ENCODE measurements at regions not wholly inside any gene's neighbourhood (a gene's known extent, or its start where the extent isn't known, plus 50 kb on each side); places are given as distances from the start of the nearest gene placed in this dataset.

DNA sequence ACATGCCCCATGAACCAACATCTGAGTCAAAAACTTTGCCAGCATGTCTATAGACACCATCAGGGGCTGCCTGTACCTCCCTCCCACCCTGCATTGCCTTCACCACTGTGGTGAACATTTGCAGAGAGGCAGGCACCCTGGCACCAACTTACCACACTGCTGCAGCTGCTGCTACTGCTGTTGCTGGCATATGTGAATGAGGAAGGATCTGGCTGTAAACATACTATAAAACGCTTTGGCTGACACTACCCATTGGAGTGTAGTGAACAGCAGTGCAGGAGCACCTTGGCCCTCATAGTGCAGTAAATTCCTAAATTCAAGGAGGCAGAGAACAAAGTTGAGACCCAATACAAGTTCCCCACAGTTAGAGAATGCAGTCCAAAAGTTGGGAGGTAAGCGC lies 90.6 kb upstream of the SPIN4 start:
- no peaks in the 10 kb centered on the region for H3K36me3 ChIP-seq (ENCODE audit: control insufficient read depth, low read length)
- H3K9me3 ChIP-seq (ENCODE audit: control insufficient read depth, insufficient read depth, low read length), result no peaks in the 10 kb centered on the region
- H3K79me2 ChIP-seq (ENCODE audit: control insufficient read depth, low read length), result no peaks in the 10 kb centered on the region
- no peaks in the 10 kb centered on the region for H3K27me3 ChIP-seq (ENCODE audit: control insufficient read depth, low read length)
- H3K9me2 ChIP-seq (replicated peaks; ENCODE audit: control insufficient read depth, low read length), result no peaks in the 10 kb centered on the region
- no peak overlapping the region for H3K27ac ChIP-seq (ENCODE audit: low read depth, low read length)
- no peak overlapping the region for H3K4me3 ChIP-seq (ENCODE audit: low read length)
- H4K20me1 ChIP-seq (ENCODE audit: control insufficient read depth, insufficient read depth, low read depth, low read length), result no peaks in the 10 kb centered on the region
- no peak overlapping the region for H3K4me2 ChIP-seq (ENCODE audit: low read length)
- TF ChIP-seq, protein P1, sequence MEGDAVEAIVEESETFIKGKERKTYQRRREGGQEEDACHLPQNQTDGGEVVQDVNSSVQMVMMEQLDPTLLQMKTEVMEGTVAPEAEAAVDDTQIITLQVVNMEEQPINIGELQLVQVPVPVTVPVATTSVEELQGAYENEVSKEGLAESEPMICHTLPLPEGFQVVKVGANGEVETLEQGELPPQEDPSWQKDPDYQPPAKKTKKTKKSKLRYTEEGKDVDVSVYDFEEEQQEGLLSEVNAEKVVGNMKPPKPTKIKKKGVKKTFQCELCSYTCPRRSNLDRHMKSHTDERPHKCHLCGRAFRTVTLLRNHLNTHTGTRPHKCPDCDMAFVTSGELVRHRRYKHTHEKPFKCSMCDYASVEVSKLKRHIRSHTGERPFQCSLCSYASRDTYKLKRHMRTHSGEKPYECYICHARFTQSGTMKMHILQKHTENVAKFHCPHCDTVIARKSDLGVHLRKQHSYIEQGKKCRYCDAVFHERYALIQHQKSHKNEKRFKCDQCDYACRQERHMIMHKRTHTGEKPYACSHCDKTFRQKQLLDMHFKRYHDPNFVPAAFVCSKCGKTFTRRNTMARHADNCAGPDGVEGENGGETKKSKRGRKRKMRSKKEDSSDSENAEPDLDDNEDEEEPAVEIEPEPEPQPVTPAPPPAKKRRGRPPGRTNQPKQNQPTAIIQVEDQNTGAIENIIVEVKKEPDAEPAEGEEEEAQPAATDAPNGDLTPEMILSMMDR (IDR thresholded peaks at IDR 0.05; ENCODE audit: low read depth, low read length, poor library complexity, severe bottlenecking), result no peak
- TF ChIP-seq EZH2phosphoT487 (IDR thresholded peaks at IDR 0.05; ENCODE audit: borderline replicate concordance, low read length), result no peak
- no peaks in the 10 kb centered on the region for H3K4me1 ChIP-seq (ENCODE audit: control insufficient read depth, low read length)
- H3F3A ChIP-seq (ENCODE audit: control insufficient read depth, insufficient read depth), result no peaks in the 10 kb centered on the region

- TF ChIP-seq EZH2phosphoT487 (IDR thresholded peaks at IDR 0.05; ENCODE audit: borderline replicate concordance, low read length), result no peak
- TF ChIP-seq, protein P1 (IDR thresholded peaks at IDR 0.05; ENCODE audit: low read depth, low read length, poor library complexity, severe bottlenecking), result no peak
- H3F3A ChIP-seq (ENCODE audit: control insufficient read depth, insufficient read depth), result no peaks in the 10 kb centered on the region
- no peaks in the 10 kb centered on the region for H3K9me2 ChIP-seq (replicated peaks; ENCODE audit: control insufficient read depth, low read length)
- H3K79me2 ChIP-seq (ENCODE audit: control insufficient read depth, low read length), result no peaks in the 10 kb centered on the region
- H3K4me2 ChIP-seq (ENCODE audit: low read length), result no peak overlapping the region
- H3K9me3 ChIP-seq (ENCODE audit: control insufficient read depth, insufficient read depth, low read length), result no peaks in the 10 kb centered on the region
- no peak overlapping the region for H3K4me3 ChIP-seq (ENCODE audit: low read length)
- H3K36me3 ChIP-seq (ENCODE audit: control insufficient read depth, low read length), result no peaks in the 10 kb centered on the region
- no peaks in the 10 kb centered on the region for H4K20me1 ChIP-seq (ENCODE audit: control insufficient read depth, insufficient read depth, low read depth, low read length)
- H3K27ac ChIP-seq (ENCODE audit: low read depth, low read length), result no peak overlapping the region
- no peaks in the 10 kb centered on the region for H3K4me1 ChIP-seq (ENCODE audit: control insufficient read depth, low read length)
- H3K27me3 ChIP-seq (ENCODE audit: control insufficient read depth, low read length), result no peaks in the 10 kb centered on the region
These were observed 88.4 kb upstream of the SPIN4 start for GRCh38 chrX:63439580-63439979.

DNA sequence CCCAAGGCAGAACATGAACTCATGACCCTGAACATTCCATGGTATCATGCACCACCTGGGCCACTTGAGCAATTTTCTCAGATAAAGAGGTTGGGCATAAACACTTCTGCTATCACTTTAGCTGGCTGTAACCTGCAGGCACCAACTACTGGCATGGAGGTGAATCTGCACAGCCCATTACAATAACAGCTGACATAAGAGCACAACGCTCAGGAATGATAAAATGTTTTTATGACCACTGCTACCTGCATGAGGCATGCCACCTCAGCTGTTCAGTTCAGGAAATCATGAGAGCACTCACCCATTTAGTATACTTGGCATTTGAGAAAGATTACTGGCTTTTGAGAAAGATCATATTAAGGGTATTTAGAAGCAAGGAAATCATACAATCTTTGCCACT lies 85.7 kb upstream of the SPIN4 start:
- TF ChIP-seq, protein P1 (IDR thresholded peaks at IDR 0.05; ENCODE audit: low read depth, low read length, poor library complexity, severe bottlenecking), result no peak
- TF ChIP-seq EZH2phosphoT487 (IDR thresholded peaks at IDR 0.05; ENCODE audit: borderline replicate concordance, low read length), result no peak
- Histone ChIP-seq H3K9me2 (replicated peaks; ENCODE audit: control insufficient read depth, low read length) (no peaks in the 10 kb centered on the region), H3K4me1 (ENCODE audit: control insufficient read depth, low read length) (no peaks in the 10 kb centered on the region), H3K27ac (ENCODE audit: low read depth, low read length) (no peak overlapping the region), H3K79me2 (ENCODE audit: control insufficient read depth, low read length) (no peaks in the 10 kb centered on the region), H3K9me3 (ENCODE audit: control insufficient read depth, insufficient read depth, low read length) (no peaks in the 10 kb centered on the region), H3K36me3 (ENCODE audit: control insufficient read depth, low read length) (no peaks in the 10 kb centered on the region), H3K4me3 (ENCODE audit: low read length) (no peak overlapping the region), H3F3A (ENCODE audit: control insufficient read depth, insufficient read depth) (no peaks in the 10 kb centered on the region), H4K20me1 (ENCODE audit: control insufficient read depth, insufficient read depth, low read depth, low read length) (no peaks in the 10 kb centered on the region), H3K4me2 (ENCODE audit: low read length) (no peak overlapping the region), H3K27me3 (ENCODE audit: control insufficient read depth, low read length) (no peaks in the 10 kb centered on the region)

- Histone ChIP-seq H3K4me1 (ENCODE audit: control insufficient read depth, low read length) (no peaks in the 10 kb centered on the region), H3K79me2 (ENCODE audit: control insufficient read depth, low read length) (no peaks in the 10 kb centered on the region), H3K4me2 (ENCODE audit: low read length) (no peak overlapping the region)
These were observed 83.5 kb upstream of the SPIN4 start for GRCh38 chrX:63434665-63435064.

More at GRCh38 chrX:63434665-63435064, 83.5 kb upstream of the SPIN4 start:
- H3K9me3 ChIP-seq (ENCODE audit: control insufficient read depth, insufficient read depth, low read length), result no peaks in the 10 kb centered on the region
- H3K27me3 ChIP-seq (ENCODE audit: control insufficient read depth, low read length), result no peaks in the 10 kb centered on the region
- no peak overlapping the region for H3K4me3 ChIP-seq (ENCODE audit: low read length)
- no peaks in the 10 kb centered on the region for H3K9me2 ChIP-seq (replicated peaks; ENCODE audit: control insufficient read depth, low read length)
- TF ChIP-seq EZH2phosphoT487 (IDR thresholded peaks at IDR 0.05; ENCODE audit: borderline replicate concordance, low read length), result no peak
- TF ChIP-seq, protein P1 (IDR thresholded peaks at IDR 0.05; ENCODE audit: low read depth, low read length, poor library complexity, severe bottlenecking), result no peak
- no peak overlapping the region for H3K27ac ChIP-seq (ENCODE audit: low read depth, low read length)
- no peaks in the 10 kb centered on the region for H4K20me1 ChIP-seq (ENCODE audit: control insufficient read depth, insufficient read depth, low read depth, low read length)
- H3K36me3 ChIP-seq (ENCODE audit: control insufficient read depth, low read length), result no peaks in the 10 kb centered on the region
- H3F3A ChIP-seq (ENCODE audit: control insufficient read depth, insufficient read depth), result no peaks in the 10 kb centered on the region
